ENCODE measurements at regions not wholly inside any gene's neighbourhood (a gene's known extent, or its start where the extent isn't known, plus 50 kb on each side); places are given as distances from the start of the nearest gene placed in this dataset.

- TF ChIP-seq CTCF (IDR thresholded peaks at IDR 0.05) (no peak), POLR2A (IDR thresholded peaks at IDR 0.05) (no peak)
Observed at GRCh38 chr13:87314822-87315221, 356.3 kb upstream of the SLITRK5 start.
